H1 (cell line): ENCODE measurements at regions not wholly inside any gene's neighbourhood (a gene's known extent, or its start where the extent isn't known, plus 50 kb on each side); places are given as distances from the start of the nearest gene placed in this dataset.

ENCODE experiments used
- CTCF ChIA-PET: fragments of 300-600 bp; sonication (Branson Sonifier 250); formaldehyde crosslinking; loops from one replicate; lab custom pipeline; 2021; ENCODE audit not compliant: partially characterized antibody; lab: Charles Lee
- POLR2A ChIA-PET: fragments of 300-600 bp; sonication (Branson Sonifier 250); formaldehyde crosslinking; loops from one replicate; lab custom pipeline; 2021; ENCODE audit warnings: inconsistent platforms; ENCODE audit not compliant: partially characterized antibody; lab: Charles Lee
- DNase-seq, 2 experiments: peaks; one replicate each; pipeline versions ENCODE4 v3.0.0 to v3.0.0-alpha.2; 2010 to 2022; ENCODE audit warnings: low spot score in 2 of 2, low read depth in 1 of 2, mixed read lengths in 1 of 2
- FAIRE-seq: peaks from 2 replicates; lab custom pipeline; 2011; peaks lifted over from hg19 to GRCh38; lab: Jason Lieb, UNC
- H2AFZ ChIP-seq: 2 replicates; pipeline ENCODE4 v1.8.1; 2012; ENCODE audit warnings: low read length, inconsistent platforms
- H2AK5ac ChIP-seq: 2 replicates; pipeline ENCODE4 v1.6.1; 2013; ENCODE audit warnings: low read depth, low read length
- H2BK120ac ChIP-seq: replicated peaks from 2 replicates; pipeline ENCODE3; 2013; ENCODE audit warnings: low read depth, low read length, inconsistent platforms
- H2BK12ac ChIP-seq: 2 replicates; pipeline ENCODE4 v1.6.1; 2013; ENCODE audit warnings: low read depth, low read length
- H2BK15ac ChIP-seq: 2 replicates; pipeline ENCODE4 v1.6.1; 2013; ENCODE audit warnings: low read length
- H2BK20ac ChIP-seq: 2 replicates; pipeline ENCODE4 v1.6.1; 2013; ENCODE audit warnings: low read length
- H2BK5ac ChIP-seq: 2 replicates; pipeline ENCODE4 v1.6.1; 2013; ENCODE audit warnings: low read depth, low read length
- H3K14ac ChIP-seq: 2 replicates; pipeline ENCODE4 v1.6.1; 2013; ENCODE audit warnings: inconsistent platforms; ENCODE audit not compliant: insufficient read length
- H3K18ac ChIP-seq: 2 replicates; pipeline ENCODE4 v1.6.1; 2013; ENCODE audit warnings: low read length; ENCODE audit errors: extremely low read depth
- H3K23ac ChIP-seq: 2 replicates; pipeline ENCODE4 v1.6.1; 2013; ENCODE audit warnings: inconsistent platforms; ENCODE audit not compliant: insufficient read length
- H3K23me2 ChIP-seq: 2 replicates; pipeline ENCODE4 v1.6.1; 2013; ENCODE audit warnings: low read depth, low read length
- H3K27ac ChIP-seq: 2 replicates; pipeline ENCODE4 v1.6.1; 2011; ENCODE audit warnings: low read depth, low read length, inconsistent platforms
- H3K27me3 ChIP-seq, 4 experiments: replicated peaks in 1 of 4; 1 replicate in 1 of 4; 2 replicates in 3 of 4; pipeline versions ENCODE4 v1.6.1 to v1.8.1; 2011 to 2013; ENCODE audit warnings: low read length in 3 of 4, mild to moderate bottlenecking in 3 of 4, inconsistent platforms in 2 of 4, mixed read lengths in 2 of 4, moderate library complexity in 1 of 4; ENCODE audit not compliant: control insufficient read depth in 3 of 4, insufficient read depth in 3 of 4; ENCODE audit errors: extremely low read depth in 1 of 4
- H3K36me3 ChIP-seq, 4 experiments: 2 replicates each; pipeline versions ENCODE4 v1.6.1 to v1.8.1; 2011 to 2013; ENCODE audit warnings: mild to moderate bottlenecking in 4 of 4, low read length in 3 of 4, moderate library complexity in 2 of 4, control low read depth in 1 of 4, inconsistent platforms in 1 of 4; ENCODE audit not compliant: insufficient read depth in 4 of 4, control insufficient read depth in 2 of 4
- H3K4ac ChIP-seq: replicated peaks from 2 replicates; pipeline ENCODE3; 2013; ENCODE audit warnings: low read length, low read depth, mixed read lengths, inconsistent platforms; ENCODE audit not compliant: insufficient read length
- H3K4me1 ChIP-seq, 4 experiments: replicated peaks in 1 of 4; 1 replicate in 1 of 4; 2 replicates in 3 of 4; pipeline versions ENCODE4 v1.6.1 to v1.8.1; 2011 to 2013; ENCODE audit warnings: low read length in 3 of 4, inconsistent platforms in 2 of 4, mixed read lengths in 1 of 4; ENCODE audit not compliant: insufficient read depth in 4 of 4, control insufficient read depth in 3 of 4
- H3K4me2 ChIP-seq, 2 experiments: 2 replicates each; pipeline versions ENCODE4 v1.6.1 to v1.8.1; 2011 to 2013; ENCODE audit warnings: low read depth in 2 of 2, low read length in 2 of 2, control low read depth in 1 of 2, inconsistent platforms in 1 of 2, mild to moderate bottlenecking in 1 of 2; ENCODE audit not compliant: insufficient read depth in 1 of 2
- H3K4me3 ChIP-seq, 4 experiments: fragments of 200-600, 300-600 bp in 1 of 4; sonication (generic), shearing (Covaris generic), sonication (Bioruptor Twin) in 1 of 4; 2 replicates each; pipeline versions ENCODE4 v1.5.1 to v1.8.1; 2011 to 2016; ENCODE audit warnings: low read length in 4 of 4, low read depth in 3 of 4, control low read depth in 2 of 4, inconsistent platforms in 2 of 4, mild to moderate bottlenecking in 2 of 4, mixed read lengths in 1 of 4, moderate library complexity in 1 of 4; ENCODE audit not compliant: insufficient read depth in 2 of 4; ENCODE audit errors: extremely low read depth in 1 of 4
- H3K56ac ChIP-seq: replicated peaks from 2 replicates; pipeline ENCODE3; 2013; ENCODE audit warnings: low read depth, mild to moderate bottlenecking, mixed read lengths, low read length, inconsistent platforms; ENCODE audit not compliant: insufficient read length
- H3K79me1 ChIP-seq: 2 replicates; pipeline ENCODE4 v1.6.1; 2013; ENCODE audit warnings: low read depth, low read length, control low read depth
- H3K79me2 ChIP-seq, 2 experiments: 2 replicates each; pipeline versions ENCODE4 v1.6.1 to v1.8.1; 2012 to 2013; ENCODE audit warnings: low read length in 2 of 2, mild to moderate bottlenecking in 2 of 2, inconsistent platforms in 1 of 2; ENCODE audit not compliant: insufficient read depth in 2 of 2, control insufficient read depth in 1 of 2
- H3K9ac ChIP-seq, 4 experiments: replicated peaks in 1 of 4; 1 replicate in 1 of 4; 2 replicates in 3 of 4; pipeline versions ENCODE4 v1.6.1 to v1.8.1; 2011 to 2013; ENCODE audit warnings: low read depth in 3 of 4, low read length in 3 of 4, control low read depth in 2 of 4, mild to moderate bottlenecking in 2 of 4, moderate library complexity in 2 of 4, inconsistent platforms in 1 of 4; ENCODE audit errors: extremely low read depth in 1 of 4
- H3K9me3 ChIP-seq, 2 experiments: 2 replicates each; pipeline versions ENCODE4 v1.6.1 to v1.8.1; 2012 to 2013; ENCODE audit warnings: mild to moderate bottlenecking in 2 of 2, moderate library complexity in 2 of 2, control low read depth in 1 of 2, inconsistent platforms in 1 of 2, low read depth in 1 of 2, low read length in 1 of 2, mixed read lengths in 1 of 2; ENCODE audit not compliant: insufficient read depth in 2 of 2
- H4K20me1 ChIP-seq, 2 experiments: replicated peaks in 1 of 2; 2 replicates each; pipeline versions ENCODE3 to v1.8.1; 2011 to 2013; ENCODE audit warnings: inconsistent platforms in 2 of 2, low read length in 2 of 2, mild to moderate bottlenecking in 1 of 2; ENCODE audit not compliant: insufficient read depth in 2 of 2, control insufficient read depth in 1 of 2
- H4K5ac ChIP-seq: 2 replicates; pipeline ENCODE4 v1.6.1; 2013; ENCODE audit warnings: low read length, low read depth, mixed read lengths, inconsistent platforms; ENCODE audit not compliant: insufficient read length
- H4K8ac ChIP-seq: 2 replicates; pipeline ENCODE4 v1.8.0; 2013; ENCODE audit warnings: mild to moderate bottlenecking, moderate library complexity, low read length, inconsistent platforms; ENCODE audit not compliant: insufficient read depth; ENCODE audit errors: extremely low read depth
- H4K91ac ChIP-seq: replicated peaks from 2 replicates; pipeline ENCODE3; 2013; ENCODE audit warnings: low read length, mixed read lengths, inconsistent platforms; ENCODE audit not compliant: insufficient read length
- BACH1 ChIP-seq: IDR thresholded peaks from 2 replicates; pipeline ENCODE4 v1.6.1; 2012; ENCODE audit warnings: low read length, improper control_type of control experiment
- BCL11A ChIP-seq, 2 experiments: IDR thresholded peaks; one replicate each; pipeline ENCODE4 v1.6.1; 2011; ENCODE audit warnings: low read depth in 2 of 2, low read length in 2 of 2, mild to moderate bottlenecking in 2 of 2
- EP300 ChIP-seq, 2 experiments: IDR thresholded peaks; 1 replicate in 1 of 2; 2 replicates in 1 of 2; pipeline ENCODE4 v1.6.1; 2011 to 2012; ENCODE audit warnings: low read depth in 2 of 2, low read length in 2 of 2, mild to moderate bottlenecking in 2 of 2, borderline replicate concordance in 1 of 2, inconsistent platforms in 1 of 2, moderate library complexity in 1 of 2
- HDAC6 ChIP-seq: IDR thresholded peaks from one replicate; pipeline ENCODE4 v1.7.1; 2012; ENCODE audit warnings: low read depth, mild to moderate bottlenecking, inconsistent platforms, low read length, moderate library complexity
- KDM4A ChIP-seq: IDR thresholded peaks from one replicate; pipeline ENCODE4 v1.7.1; 2012; ENCODE audit warnings: low read depth, mild to moderate bottlenecking, moderate library complexity, low read length, inconsistent platforms; ENCODE audit not compliant: severe bottlenecking
- RXRA ChIP-seq: IDR thresholded peaks from 2 replicates; pipeline ENCODE4 v1.6.1; 2011; ENCODE audit warnings: low read depth, mild to moderate bottlenecking, low read length, moderate library complexity; ENCODE audit not compliant: insufficient read depth
- SRF ChIP-seq: IDR thresholded peaks from 2 replicates; pipeline ENCODE4 v1.6.1; 2011; ENCODE audit warnings: mild to moderate bottlenecking, low read depth, low read length, moderate library complexity
- TBP ChIP-seq: IDR thresholded peaks from 2 replicates; pipeline ENCODE4 v1.6.1; 2011; ENCODE audit warnings: low read depth, low read length, improper control_type of control experiment
- TCF12 ChIP-seq: IDR thresholded peaks from 2 replicates; pipeline ENCODE4 v1.6.1; 2011; ENCODE audit warnings: low read depth, mild to moderate bottlenecking, low read length
- WGBS, 2 experiments: shearing (Covaris generic) in 1 of 2; methylation state at CpG; one replicate each; pipeline versions ENCODE4 v1.1.6 to v1.1.7; 2013 to 2015; ENCODE audit warnings: low lambda C conversion rate in 2 of 2, mixed read lengths in 2 of 2, inconsistent platforms in 1 of 2, low coverage in 1 of 2, missing lambda C conversion rate in 1 of 2; ENCODE audit not compliant: insufficient replicate concordance in 2 of 2, insufficient coverage in 1 of 2, insufficient read length in 1 of 2; ENCODE audit errors: extremely low coverage in 1 of 2, missing lambda C conversion rate in 1 of 2; 5-methylcytosine and 5-hydroxymethylcytosine counted together

GRCh38 chr9:2338777-2339365 is 282.7 kb upstream of the VLDLR start:
- Histone ChIP-seq H4K20me1 (no peaks in the 10 kb centered on the region), H3K23ac (no peak overlapping the region), H3K4ac (no peak overlapping the region), H3K36me3 (no peaks in the 10 kb centered on the region), H2AFZ (no peak overlapping the region), H3K14ac (no peak overlapping the region), H4K8ac (no peak overlapping the region), H2BK15ac (no peak overlapping the region), H2BK12ac (no peak overlapping the region), H2BK5ac (no peak overlapping the region), H3K79me2 (no peaks in the 10 kb centered on the region; a peak in 1 of 4 replicates), H2BK120ac (no peak overlapping the region), H2BK20ac (no peak overlapping the region), H3K18ac (no peak overlapping the region), H3K4me1 (no peaks in the 10 kb centered on the region), H4K91ac (no peak overlapping the region), H4K5ac (no peak overlapping the region), H3K4me2 (no peak overlapping the region), H2AK5ac (no peak overlapping the region), H3K9ac (no peak overlapping the region), H3K23me2 (no peaks in the 10 kb centered on the region), H3K4me3 (no peak overlapping the region), H3K27ac (no peak overlapping the region), H3K27me3 (no peaks in the 10 kb centered on the region), H3K79me1 (no peaks in the 10 kb centered on the region), H3K56ac (no peak overlapping the region), H3K9me3 (no peaks in the 10 kb centered on the region)
- FAIRE-seq (no peak), DNase-seq (no peak)
- ChIA-PET POLR2A (no interaction called here), CTCF (interaction anchor here (1.0 to 1.1 kb wide), 2 partner anchors 10 kb away, joined by 3 read pairs; no protein-coding TSS in a partner anchor)
- WGBS, 2 experiments = 88% methylated on average over 4 of the region's 4 CpGs; no CpG with 5 or more reads in 1 of the 2 experiments
- TF ChIP-seq BACH1 (no peak), BCL11A (IDR thresholded peaks at IDR 0.05; ENCODE audit: low read depth in 2 of 2, low read length in 2 of 2) (no peak), SRF (no peak), TBP (no peak), RXRA (no peak), EP300 (IDR thresholded peaks at IDR 0.05; ENCODE audit: borderline replicate concordance in 1 of 2, low read depth in 2 of 2, low read length in 2 of 2) (no peak), TCF12 (no peak), HDAC6 (no peak), KDM4A (no peak)
